ENCODE measurements at regions not wholly inside any gene's neighbourhood (a gene's known extent, or its start where the extent isn't known, plus 50 kb on each side); places are given as distances from the start of the nearest gene placed in this dataset.

- DNase-seq (ENCODE audit: low read depth in 3 of 3): no peak
Measured at GRCh38 chr20:41670631-41671030, 52.5 kb upstream of the CHD6 start.

GRCh38 chr20:41669708-41670263, 51.6 kb upstream of the CHD6 start:
- no peak for DNase-seq (ENCODE audit: low read depth in 3 of 3)

GRCh38 chr20:41668057-41668749, 50.0 kb upstream of the CHD6 start:
- no peak for DNase-seq (ENCODE audit: low read depth in 3 of 3)
